SK-N-SH treated with all-trans-retinoic acid at 6 μM for 48 hours (cell line): ENCODE measurements at regions not wholly inside any gene's neighbourhood (a gene's known extent, or its start where the extent isn't known, plus 50 kb on each side); places are given as distances from the start of the nearest gene placed in this dataset.

Experiments used
- ATAC-seq: fragments of 200-7000 bp; cut with Tn5 transposase; 3 replicates; pipeline ENCODE4 v1.9.1; 2020; ENCODE audit warnings: mild to moderate bottlenecking, moderate library complexity
- ARNTL ChIP-seq: fragments of 450-650 bp; formaldehyde crosslinking; IDR thresholded peaks from 2 replicates; pipeline ENCODE4 v1.5.0; 2020; ENCODE audit warnings: low read depth, mild to moderate bottlenecking, moderate library complexity, borderline replicate concordance
- BACH2 ChIP-seq: fragments of 250-450 bp; sonication (Bioruptor Pico); IDR thresholded peaks from 2 replicates; pipeline ENCODE4 v1.9.0; 2021; ENCODE audit warnings: mild to moderate bottlenecking, borderline replicate concordance
- CREB5 ChIP-seq: fragments of 250-450 bp; sonication (Bioruptor Pico); IDR thresholded peaks from 2 replicates; pipeline ENCODE4 v1.5.1; 2020; ENCODE audit warnings: low read depth, mild to moderate bottlenecking, moderate library complexity
- CSDC2 ChIP-seq: fragments of 250-450 bp; sonication (Bioruptor Pico); IDR thresholded peaks from 2 replicates; pipeline ENCODE4 v1.5.0; 2020; ENCODE audit warnings: mild to moderate bottlenecking, moderate library complexity
- CSRNP3 ChIP-seq: fragments of 250-450 bp; sonication (Bioruptor Pico); IDR thresholded peaks from 2 replicates; pipeline ENCODE4 v1.5.1; 2021; ENCODE audit warnings: mild to moderate bottlenecking, moderate library complexity
- ESRRG ChIP-seq: fragments of 250-450 bp; sonication (Bioruptor Pico); IDR thresholded peaks from 2 replicates; pipeline ENCODE4 v1.6.1; 2021; ENCODE audit warnings: mild to moderate bottlenecking
- ISL1 ChIP-seq: fragments of 250-450 bp; sonication (Bioruptor Pico); IDR thresholded peaks from 2 replicates; pipeline ENCODE4 v2.1.2; 2022; ENCODE audit warnings: mild to moderate bottlenecking, moderate library complexity
- OSR1 ChIP-seq: fragments of 250-450 bp; sonication (Bioruptor Pico); IDR thresholded peaks from 2 replicates; pipeline ENCODE4 v1.8.0; 2022; ENCODE audit warnings: moderate library complexity, mild to moderate bottlenecking, inconsistent platforms
- PATZ1 ChIP-seq: fragments of 250-450 bp; sonication (Bioruptor Pico); IDR thresholded peaks from 2 replicates; pipeline ENCODE4 v1.8.0; 2020; ENCODE audit warnings: mild to moderate bottlenecking, moderate library complexity, borderline replicate concordance
- POU6F1 ChIP-seq: fragments of 250-450 bp; sonication (Bioruptor Pico); IDR thresholded peaks from 2 replicates; pipeline ENCODE4 v1.8.0; 2021; ENCODE audit warnings: low read depth, mild to moderate bottlenecking, moderate library complexity, borderline replicate concordance
- PPARA ChIP-seq: fragments of 250-450 bp; sonication (Bioruptor Pico); IDR thresholded peaks from 2 replicates; pipeline ENCODE4 v1.5.0; 2020; ENCODE audit warnings: mild to moderate bottlenecking, borderline replicate concordance
- RARB ChIP-seq: fragments of 250-450 bp; sonication (Bioruptor Pico); IDR thresholded peaks from 2 replicates; pipeline ENCODE4 v1.8.0; 2021; ENCODE audit warnings: mild to moderate bottlenecking, moderate library complexity
- SNAI2 ChIP-seq: fragments of 250-450 bp; sonication (Bioruptor Pico); IDR thresholded peaks from 2 replicates; pipeline ENCODE4 v1.5.0; 2020; ENCODE audit warnings: mild to moderate bottlenecking, moderate library complexity
- TCF4 ChIP-seq: fragments of 250-450 bp; sonication (Bioruptor Pico); IDR thresholded peaks from 2 replicates; pipeline ENCODE4 v1.8.0; 2021; ENCODE audit warnings: mild to moderate bottlenecking, moderate library complexity, borderline replicate concordance
- TOX ChIP-seq: fragments of 250-450 bp; sonication (Bioruptor Pico); IDR thresholded peaks from 2 replicates; pipeline ENCODE4 v1.8.0; 2021; ENCODE audit warnings: mild to moderate bottlenecking, moderate library complexity, borderline replicate concordance
- TSHZ2 ChIP-seq: fragments of 250-450 bp; sonication (Bioruptor Pico); IDR thresholded peaks from 2 replicates; pipeline ENCODE4 v1.5.0; 2020; ENCODE audit warnings: mild to moderate bottlenecking, moderate library complexity
- ZC3H10 ChIP-seq: fragments of 250-450 bp; sonication (Bioruptor Pico); IDR thresholded peaks from 2 replicates; pipeline ENCODE4 v1.5.1; 2021; ENCODE audit warnings: mild to moderate bottlenecking, moderate library complexity
- ZFP3 ChIP-seq: fragments of 250-450 bp; sonication (Bioruptor Pico); IDR thresholded peaks from 2 replicates; pipeline ENCODE4 v1.5.0; 2020; ENCODE audit warnings: mild to moderate bottlenecking, moderate library complexity
- ZFP30 ChIP-seq: fragments of 450-650 bp; formaldehyde crosslinking; IDR thresholded peaks from 2 replicates; pipeline ENCODE4 v1.5.0; 2022; ENCODE audit warnings: mild to moderate bottlenecking, moderate library complexity
- ZNF70 ChIP-seq: fragments of 450-650 bp; formaldehyde crosslinking; IDR thresholded peaks from 2 replicates; pipeline ENCODE4 v1.5.0; 2020; ENCODE audit warnings: mild to moderate bottlenecking, moderate library complexity
- ZNF8 ChIP-seq: fragments of 450-650 bp; formaldehyde crosslinking; IDR thresholded peaks from 2 replicates; pipeline ENCODE4 v1.5.0; 2020; ENCODE audit warnings: mild to moderate bottlenecking, moderate library complexity

- TF ChIP-seq BACH2 (CRISPR knock-in tag) (no peak), PPARA (CRISPR knock-in tag) (no peak), TOX (CRISPR knock-in tag) (no peak; the same call in 1 of the 2 replicates), ZNF70 (CRISPR knock-in tag) (no peak), ZNF8 (CRISPR knock-in tag) (no peak), SNAI2 (CRISPR knock-in tag) (no peak), CSDC2 (CRISPR knock-in tag) (no peak), ISL1 (CRISPR knock-in tag) (no peak), ZC3H10 (CRISPR knock-in tag) (no peak), TCF4 (CRISPR knock-in tag) (no peak), ARNTL (CRISPR knock-in tag) (no peak), CREB5 (CRISPR knock-in tag) (no peak), PATZ1 (CRISPR knock-in tag) (no peak), POU6F1 (no peak), RARB (CRISPR knock-in tag) (no peak), ESRRG (CRISPR knock-in tag) (no peak)
- TF ChIP-seq, all 23 proteins: peak for 0
- ATAC-seq, result no peak; the same call in 1 of the 3 replicates
Measured at GRCh38 chr1:214958486-214958885, 124.1 kb upstream of the KCNK2 start.

- peak; percentile 30; the same call in 1 of the 3 replicates for ATAC-seq
- TF ChIP-seq ZFP3 (CRISPR knock-in tag) (no peak), ZFP30 (no peak)
- TF ChIP-seq, all 23 proteins: peak for 0
Measured at GRCh38 chr1:214966346-214966745, 116.2 kb upstream of the KCNK2 start.

GRCh38 chr1:214967865-214968575 lies 114.5 kb upstream of the KCNK2 start:
- TF ChIP-seq ZNF70 (CRISPR knock-in tag) (no peak), TOX (CRISPR knock-in tag) (no peak), ZC3H10 (CRISPR knock-in tag) (no peak), ZFP3 (CRISPR knock-in tag) (no peak), POU6F1 (no peak), PPARA (CRISPR knock-in tag) (no peak), OSR1 (CRISPR knock-in tag) (no peak), TSHZ2 (CRISPR knock-in tag) (no peak), CSRNP3 (no peak), BACH2 (CRISPR knock-in tag) (no peak), CSDC2 (CRISPR knock-in tag) (no peak)
- peak; percentile 86 for ATAC-seq
